Panc1 (cell line): ENCODE measurements at regions not wholly inside any gene's neighbourhood (a gene's known extent, or its start where the extent isn't known, plus 50 kb on each side); places are given as distances from the start of the nearest gene placed in this dataset.

Experiments
- ATAC-seq: fragments of 200-7000 bp; cut with Tn5 transposase; 2 replicates; pipeline ENCODE4 v1.9.1; 2020; ENCODE audit warnings: mild to moderate bottlenecking, moderate library complexity
- BruUV-seq: library from RNA; stranded (reverse); fragments of 400-500 nt; replicated peaks from 2 replicates; lab custom pipeline; 2021; lab: Mats Ljungman, UMichigan
- CTCF ChIA-PET: fragments of 300-600 bp; sonication (Branson Sonifier 250); formaldehyde crosslinking; loops from one replicate; lab custom pipeline; 2022; ENCODE audit warnings: antibody characterized with exemption; lab: Charles Lee
- POLR2A ChIA-PET: fragments of 300-600 bp; sonication (Branson Sonifier 250); formaldehyde crosslinking; loops from one replicate; lab custom pipeline; 2022; ENCODE audit warnings: antibody characterized with exemption; lab: Charles Lee
- DNase-seq: peaks from one replicate; pipeline ENCODE4 v3.0.0-alpha.2; 2010; ENCODE audit warnings: low read depth, low spot score
- H3K27ac ChIP-seq: 2 replicates; pipeline ENCODE4 v1.5.1; 2011; ENCODE audit warnings: mild to moderate bottlenecking, low read length, inconsistent platforms
- H3K27me3 ChIP-seq: fragments of 200-500 bp; sonication (Bioruptor generic); 2 replicates; pipeline ENCODE4 v1.6.0; 2014; ENCODE audit warnings: low read length, inconsistent platforms; ENCODE audit not compliant: control insufficient read depth, insufficient read depth
- H3K36me3 ChIP-seq: fragments of 200-500 bp; sonication (Bioruptor generic); 2 replicates; pipeline ENCODE4 v1.5.1; 2014; ENCODE audit warnings: inconsistent platforms, mild to moderate bottlenecking, low read length, moderate library complexity; ENCODE audit not compliant: control insufficient read depth, insufficient read depth
- H3K4me1 ChIP-seq: 2 replicates; pipeline ENCODE4 v1.5.1; 2011; ENCODE audit warnings: inconsistent platforms, mild to moderate bottlenecking, low read length, moderate library complexity; ENCODE audit not compliant: control insufficient read depth, insufficient read depth
- H3K4me3 ChIP-seq, 2 experiments: 2 replicates each; pipeline ENCODE4 v1.5.1; 2011 to 2012; ENCODE audit warnings: low read depth in 2 of 2, low read length in 2 of 2, mild to moderate bottlenecking in 2 of 2, inconsistent platforms in 1 of 2, moderate library complexity in 1 of 2
- H3K9me3 ChIP-seq: fragments of 200-500 bp; sonication (Bioruptor generic); 2 replicates; pipeline ENCODE4 v1.5.1; 2014; ENCODE audit warnings: low read depth, mild to moderate bottlenecking, inconsistent platforms, low read length, moderate library complexity; ENCODE audit not compliant: control insufficient read depth, insufficient read depth
- POLR2AphosphoS5 ChIP-seq: IDR thresholded peaks from 2 replicates; pipeline ENCODE4 v1.6.1; 2012; ENCODE audit warnings: mild to moderate bottlenecking, low read depth, low read length, moderate library complexity
- SIN3A ChIP-seq: IDR thresholded peaks from 2 replicates; pipeline ENCODE4 v1.6.1; 2012; ENCODE audit warnings: low read depth, mild to moderate bottlenecking, low read length, moderate library complexity, borderline replicate concordance; ENCODE audit not compliant: insufficient read depth
- TCF7L2 ChIP-seq: IDR thresholded peaks from 2 replicates; pipeline ENCODE4 v1.6.1; 2011; ENCODE audit warnings: mild to moderate bottlenecking, low read depth, low read length, inconsistent platforms
- in situ Hi-C: cut with HindIII; loops from 2 replicates; pipeline ENCODE4 v1.10.0; 2016; ENCODE audit warnings: low sequenced_read_pairs, low pct_unique_long_range_greater_than_20kb
- intact Hi-C: fragments of 100-400 bp; cut with micrococcal nuclease; formaldehyde crosslinking; loops from one replicate; pipeline ENCODE4 v1.10.0; 2022; ENCODE audit not compliant: unreplicated experiment
- TF ChIP-seq, protein P1 (sequence below): fragments of 450-650 bp; IDR thresholded peaks from 2 replicates; pipeline ENCODE4 v1.5.1; 2017; ENCODE audit warnings: mild to moderate bottlenecking
- TF ChIP-seq, protein P2 (sequence below), 2 experiments: IDR thresholded peaks; 2 replicates each; pipeline ENCODE4 v1.6.1; 2011 to 2012; ENCODE audit warnings: low read depth in 2 of 2, control low read depth in 1 of 2, low read length in 1 of 2, mild to moderate bottlenecking in 1 of 2, moderate library complexity in 1 of 2; ENCODE audit not compliant: insufficient read depth in 1 of 2

DNA sequence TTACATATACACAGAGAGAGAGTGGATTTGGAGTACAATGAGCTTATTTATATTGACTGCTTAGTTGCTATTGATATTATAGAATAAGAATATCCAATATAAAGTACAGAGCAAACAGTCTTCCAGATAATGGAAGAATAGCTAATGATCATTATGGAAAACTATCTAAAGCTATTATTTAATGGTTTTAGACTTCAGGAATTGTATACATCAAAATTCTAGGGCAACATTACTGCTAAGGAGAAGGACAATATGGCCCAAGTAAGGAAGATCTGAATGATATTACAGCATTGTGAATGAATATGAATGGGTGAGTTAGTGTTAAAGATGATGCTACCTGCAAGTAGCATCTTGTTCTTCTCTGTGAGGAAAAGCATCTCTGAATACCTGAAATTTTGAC is 604.2 kb upstream of the PCDH20 start:
- TF ChIP-seq, protein P1, sequence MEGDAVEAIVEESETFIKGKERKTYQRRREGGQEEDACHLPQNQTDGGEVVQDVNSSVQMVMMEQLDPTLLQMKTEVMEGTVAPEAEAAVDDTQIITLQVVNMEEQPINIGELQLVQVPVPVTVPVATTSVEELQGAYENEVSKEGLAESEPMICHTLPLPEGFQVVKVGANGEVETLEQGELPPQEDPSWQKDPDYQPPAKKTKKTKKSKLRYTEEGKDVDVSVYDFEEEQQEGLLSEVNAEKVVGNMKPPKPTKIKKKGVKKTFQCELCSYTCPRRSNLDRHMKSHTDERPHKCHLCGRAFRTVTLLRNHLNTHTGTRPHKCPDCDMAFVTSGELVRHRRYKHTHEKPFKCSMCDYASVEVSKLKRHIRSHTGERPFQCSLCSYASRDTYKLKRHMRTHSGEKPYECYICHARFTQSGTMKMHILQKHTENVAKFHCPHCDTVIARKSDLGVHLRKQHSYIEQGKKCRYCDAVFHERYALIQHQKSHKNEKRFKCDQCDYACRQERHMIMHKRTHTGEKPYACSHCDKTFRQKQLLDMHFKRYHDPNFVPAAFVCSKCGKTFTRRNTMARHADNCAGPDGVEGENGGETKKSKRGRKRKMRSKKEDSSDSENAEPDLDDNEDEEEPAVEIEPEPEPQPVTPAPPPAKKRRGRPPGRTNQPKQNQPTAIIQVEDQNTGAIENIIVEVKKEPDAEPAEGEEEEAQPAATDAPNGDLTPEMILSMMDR: no peak
- TF ChIP-seq POLR2AphosphoS5 (no peak), TCF7L2 (no peak), SIN3A (no peak)
- TF ChIP-seq, protein P2, sequence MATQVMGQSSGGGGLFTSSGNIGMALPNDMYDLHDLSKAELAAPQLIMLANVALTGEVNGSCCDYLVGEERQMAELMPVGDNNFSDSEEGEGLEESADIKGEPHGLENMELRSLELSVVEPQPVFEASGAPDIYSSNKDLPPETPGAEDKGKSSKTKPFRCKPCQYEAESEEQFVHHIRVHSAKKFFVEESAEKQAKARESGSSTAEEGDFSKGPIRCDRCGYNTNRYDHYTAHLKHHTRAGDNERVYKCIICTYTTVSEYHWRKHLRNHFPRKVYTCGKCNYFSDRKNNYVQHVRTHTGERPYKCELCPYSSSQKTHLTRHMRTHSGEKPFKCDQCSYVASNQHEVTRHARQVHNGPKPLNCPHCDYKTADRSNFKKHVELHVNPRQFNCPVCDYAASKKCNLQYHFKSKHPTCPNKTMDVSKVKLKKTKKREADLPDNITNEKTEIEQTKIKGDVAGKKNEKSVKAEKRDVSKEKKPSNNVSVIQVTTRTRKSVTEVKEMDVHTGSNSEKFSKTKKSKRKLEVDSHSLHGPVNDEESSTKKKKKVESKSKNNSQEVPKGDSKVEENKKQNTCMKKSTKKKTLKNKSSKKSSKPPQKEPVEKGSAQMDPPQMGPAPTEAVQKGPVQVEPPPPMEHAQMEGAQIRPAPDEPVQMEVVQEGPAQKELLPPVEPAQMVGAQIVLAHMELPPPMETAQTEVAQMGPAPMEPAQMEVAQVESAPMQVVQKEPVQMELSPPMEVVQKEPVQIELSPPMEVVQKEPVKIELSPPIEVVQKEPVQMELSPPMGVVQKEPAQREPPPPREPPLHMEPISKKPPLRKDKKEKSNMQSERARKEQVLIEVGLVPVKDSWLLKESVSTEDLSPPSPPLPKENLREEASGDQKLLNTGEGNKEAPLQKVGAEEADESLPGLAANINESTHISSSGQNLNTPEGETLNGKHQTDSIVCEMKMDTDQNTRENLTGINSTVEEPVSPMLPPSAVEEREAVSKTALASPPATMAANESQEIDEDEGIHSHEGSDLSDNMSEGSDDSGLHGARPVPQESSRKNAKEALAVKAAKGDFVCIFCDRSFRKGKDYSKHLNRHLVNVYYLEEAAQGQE (IDR thresholded peaks at IDR 0.05; ENCODE audit: insufficient read depth in 1 of 2, low read depth in 2 of 2, low read length in 1 of 2): no peak
- intact Hi-C loops (loop anchor here (10.0 kb wide), 1 partner anchor 335 kb away; no protein-coding TSS in a partner anchor), in situ Hi-C loops (no loop called here)
- ATAC-seq: no peak
- no TSS peak for BruUV-seq
- Histone ChIP-seq H3K4me1 (no peaks in the 10 kb centered on the region), H3K27me3 (no peaks in the 10 kb centered on the region), H3K4me3 (no peak overlapping the region), H3K36me3 (no peaks in the 10 kb centered on the region), H3K27ac (no peak overlapping the region), H3K9me3 (no peaks in the 10 kb centered on the region)
- DNase-seq: no peak
- CTCF ChIA-PET: no interaction called here
- POLR2A ChIA-PET: no interaction called here

DNA sequence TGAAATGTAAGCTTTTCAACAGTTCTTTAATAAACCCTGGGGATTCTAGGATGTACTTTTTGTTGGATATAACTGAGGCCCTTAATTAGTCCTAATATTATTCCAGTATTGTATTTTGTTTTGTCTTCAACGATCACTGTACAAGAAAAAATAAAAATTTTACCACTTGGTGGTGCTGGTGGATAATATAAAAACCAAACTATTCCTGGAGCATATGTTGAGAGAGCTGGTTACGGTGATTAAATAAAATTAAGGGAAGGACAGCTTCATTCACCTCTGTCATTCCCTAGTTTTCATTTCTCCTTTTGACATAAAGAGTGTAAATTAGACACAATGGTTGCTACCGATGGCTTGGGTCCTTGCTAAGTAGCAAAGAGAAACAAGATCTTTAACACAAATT is 598.6 kb upstream of the PCDH20 start:
- ATAC-seq: no peak
- CTCF ChIA-PET: no interaction called here

More for the DNA sequence above, 598.6 kb upstream of the PCDH20 start:
- in situ Hi-C loops (no loop called here), intact Hi-C loops (loop anchor here (10.0 kb wide), 1 partner anchor 341 kb away; no protein-coding TSS in a partner anchor)
- H3K27ac ChIP-seq: no peak overlapping the region
- no peaks in the 10 kb centered on the region for H3K4me1 ChIP-seq
- BruUV-seq: no TSS peak
- peak; percentile 8 for DNase-seq
- TF ChIP-seq, protein P1: peak; percentile 26; the same call in 1 of the 2 replicates
- TF ChIP-seq SIN3A: no peak
- H3K27me3 ChIP-seq: no peaks in the 10 kb centered on the region
- POLR2A ChIA-PET: no interaction called here
- H3K36me3 ChIP-seq: no peaks in the 10 kb centered on the region
- peak overlapping the region; percentile 9 to 12; a peak in 1 of 4 replicates for H3K4me3 ChIP-seq
- no peaks in the 10 kb centered on the region for H3K9me3 ChIP-seq
